Stimulated activated CD4-positive, alpha-beta T cell treated with anti-CD3 and anti-CD28 coated beads, Interleukin-12 subunit alpha, Interleukin-12 subunit beta, amount 100 ng/mL, for 48 hours (primary cell): ENCODE measurements at regions not wholly inside any gene's neighbourhood (a gene's known extent, or its start where the extent isn't known, plus 50 kb on each side); places are given as distances from the start of the nearest gene placed in this dataset.
"Not testable (repeated sequence)": the region's sequence is repeated elsewhere in the genome, so short reads cannot be mapped to it uniquely, and the experiment has no call there.

ENCODE experiments used
- DNase-seq, 3 donors: peaks; one replicate each; pipeline ENCODE4 v3.0.0-alpha.2; 2020; ENCODE audit warnings: low read depth in 2 of 3, low spot score in 1 of 3

DNA sequence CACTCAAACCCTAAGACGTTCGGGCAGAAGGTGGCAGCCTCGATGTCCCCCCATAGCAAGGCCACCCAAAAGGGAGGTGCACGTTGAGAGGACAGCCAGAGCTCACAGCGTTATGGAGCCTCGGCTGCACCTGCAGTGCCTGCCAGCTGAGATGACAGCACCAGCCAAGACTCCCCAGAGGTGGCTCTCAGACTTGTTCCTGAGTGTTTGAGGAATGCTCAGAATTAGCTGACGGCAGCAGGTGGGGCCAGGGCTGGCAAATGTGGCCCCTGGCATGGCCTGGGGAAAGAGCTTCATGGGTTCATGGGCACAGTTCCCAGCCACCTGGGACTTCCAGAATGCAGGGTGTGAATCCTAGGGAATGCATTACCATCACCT, 177.8 kb downstream of the KLF13 start:
- DNase-seq: no peak

DNA sequence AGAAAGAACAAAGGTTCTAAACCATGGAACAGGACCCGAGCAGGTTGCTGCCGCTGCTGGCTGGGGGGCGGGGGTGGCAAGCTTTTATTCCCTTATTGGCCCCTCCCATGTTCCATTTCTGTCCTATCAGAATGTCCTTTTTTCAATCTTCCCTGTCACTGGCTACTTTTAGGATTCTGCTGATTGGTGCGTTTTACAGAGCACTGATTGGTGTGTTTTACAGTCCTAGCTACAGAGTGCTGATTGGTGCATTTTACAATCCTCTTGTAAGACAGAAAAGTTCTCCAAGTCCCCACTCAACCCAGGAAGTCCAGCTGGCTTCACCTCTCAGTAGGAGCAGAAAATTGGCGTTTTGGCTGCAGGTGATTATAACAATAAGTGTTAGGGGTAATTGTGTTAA, 180.9 kb downstream of the KLF13 start:
- DNase-seq: not testable (repeated sequence)

DNA sequence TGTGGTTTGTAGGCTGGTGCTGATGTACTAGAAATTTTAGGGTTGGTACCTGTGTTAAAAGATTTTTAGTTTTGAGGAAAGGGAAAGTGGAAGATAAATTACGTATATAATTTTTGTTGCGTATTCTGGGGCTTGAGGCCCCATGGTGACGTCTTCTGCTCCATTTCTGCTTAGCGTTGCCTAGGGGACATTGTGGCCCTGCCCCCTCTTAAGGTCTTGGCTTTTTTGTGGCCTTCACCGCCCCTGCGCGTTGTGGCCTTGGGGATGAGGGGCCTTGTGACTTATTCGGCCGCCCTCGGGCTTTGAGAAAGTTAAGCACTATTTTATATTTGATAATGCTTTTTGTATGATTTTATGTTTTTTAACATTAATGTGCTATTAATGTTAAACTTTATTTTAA, 182.0 kb downstream of the KLF13 start:
- DNase-seq: no peak

DNA sequence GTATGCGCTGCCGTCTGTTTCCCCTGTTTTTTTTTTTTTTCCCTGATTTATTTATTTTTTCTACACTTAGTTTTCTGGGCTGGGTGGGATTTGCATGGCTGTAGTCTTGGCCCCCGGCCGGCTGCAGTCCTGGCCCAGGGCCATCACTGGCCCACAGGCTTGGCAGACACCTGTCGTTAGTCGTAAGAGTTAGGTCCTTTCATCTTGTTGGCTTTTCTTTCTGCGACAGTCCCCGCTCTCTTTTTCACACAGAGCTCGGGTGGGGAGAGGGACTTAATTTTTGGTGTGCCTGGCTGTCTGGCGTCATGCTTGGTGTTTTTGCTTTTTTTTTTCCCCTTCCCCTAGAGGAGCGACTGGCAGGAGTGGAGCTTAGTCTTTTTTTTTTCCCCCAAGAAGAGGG, 183.4 kb downstream of the KLF13 start:
- DNase-seq: no peak

DNA sequence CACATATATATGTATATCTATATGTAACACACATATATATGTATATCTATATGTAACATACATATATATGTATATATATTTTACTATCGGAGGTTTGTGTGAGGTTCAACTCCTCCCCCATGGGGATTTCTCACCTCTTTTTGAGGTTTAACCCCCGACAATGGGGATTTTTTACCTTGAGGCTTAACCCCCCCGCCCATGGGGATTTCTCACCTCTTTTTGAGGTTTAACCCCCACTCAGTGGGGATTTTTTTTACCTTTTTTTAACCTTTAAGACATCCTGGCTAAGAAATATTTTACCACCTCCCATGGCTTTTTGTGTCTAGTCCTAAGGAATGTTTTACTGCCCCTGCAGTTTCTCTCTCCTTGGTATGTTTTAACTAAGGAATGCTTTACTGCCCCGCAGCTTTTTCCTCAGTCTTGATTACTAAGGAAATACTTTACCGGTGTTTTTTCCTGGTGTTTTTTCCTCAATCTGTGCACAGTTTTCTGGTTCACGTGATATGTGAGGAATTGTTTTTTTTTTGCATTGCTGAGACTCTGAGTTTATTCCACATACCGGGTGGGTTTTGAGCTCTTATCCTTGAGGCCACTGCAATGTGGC, 185.2 kb downstream of the KLF13 start:
- DNase-seq: peak in 2 of 3 donors; percentile 17 to 27

DNA sequence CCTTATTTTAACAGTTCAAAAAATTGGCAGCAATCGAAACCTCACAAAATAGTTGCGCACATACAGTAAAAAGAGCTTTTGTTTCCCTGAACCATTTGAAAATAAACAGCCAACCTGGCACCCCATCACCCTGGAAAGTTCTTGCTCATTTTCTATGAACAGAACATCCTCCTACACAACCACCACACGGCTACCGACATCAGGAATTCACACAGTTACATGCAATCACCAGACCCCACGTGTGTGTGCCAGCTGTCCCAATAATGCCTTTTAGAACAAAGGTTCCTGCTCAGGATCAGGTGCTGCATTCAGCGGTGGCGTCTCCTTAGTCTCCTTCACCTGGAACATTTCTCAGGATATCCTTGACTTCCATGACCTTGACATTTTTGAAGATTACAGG, 186.5 kb downstream of the KLF13 start:
- DNase-seq: no peak

DNA sequence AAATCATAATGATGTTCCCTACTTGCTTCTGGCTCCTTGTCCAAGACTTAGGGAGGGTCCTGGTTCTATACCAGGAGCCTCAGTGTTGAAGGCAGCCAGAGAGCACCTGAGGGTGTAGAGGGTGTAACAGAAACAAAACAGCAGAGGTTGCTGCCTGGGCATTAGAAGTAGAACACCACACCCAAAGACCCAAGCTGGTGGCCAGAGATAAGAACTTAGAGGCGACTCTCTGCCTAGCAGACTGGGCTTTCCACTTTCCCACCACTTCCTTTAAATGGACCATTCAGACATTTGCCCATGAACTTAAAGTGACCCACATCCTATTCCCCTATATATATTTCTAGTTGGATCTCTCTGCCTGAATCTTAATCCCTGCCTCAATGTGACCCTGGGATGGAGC, 189.8 kb downstream of the KLF13 start:
- DNase-seq: no peak

DNA sequence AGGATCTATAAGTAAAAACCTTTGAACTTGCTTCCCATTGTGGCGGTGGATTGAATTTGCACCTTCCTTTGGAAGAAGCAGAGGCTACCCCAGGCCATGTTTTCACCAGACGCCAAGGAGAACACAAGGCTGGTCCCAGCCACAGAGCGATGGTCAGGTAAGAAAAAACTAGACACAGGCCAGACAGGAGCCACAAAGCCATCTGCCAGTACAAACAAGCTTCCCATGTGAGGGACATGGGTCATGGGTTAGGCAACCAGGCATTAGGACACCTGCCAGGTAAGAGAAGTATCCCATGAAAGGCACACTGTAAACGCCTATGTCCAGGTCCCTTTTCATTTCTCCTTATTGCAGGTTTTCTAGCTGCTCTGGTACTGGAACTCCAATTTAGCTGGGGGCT, 190.2 kb downstream of the KLF13 start:
- DNase-seq: no peak

DNA sequence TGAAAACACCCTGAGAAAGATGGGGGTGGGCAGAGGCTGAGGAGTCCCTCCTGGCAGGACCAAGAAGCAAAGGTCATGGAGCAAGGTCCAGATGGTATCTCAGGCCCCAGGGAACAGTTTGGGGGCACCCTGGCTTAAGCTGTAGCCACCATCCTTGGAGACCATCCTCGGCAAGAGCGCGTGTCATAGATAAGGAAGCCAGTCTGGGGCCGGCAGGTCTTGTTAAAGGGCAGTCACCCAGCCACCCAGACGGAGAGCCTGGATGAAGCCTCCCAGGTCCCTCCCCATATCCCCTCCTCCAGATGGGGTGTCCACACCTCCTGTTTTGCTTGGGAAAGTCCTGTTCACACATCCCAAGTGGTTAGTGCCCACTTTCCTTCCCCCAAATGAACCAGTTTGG, 191.1 kb downstream of the KLF13 start:
- DNase-seq: no peak

DNA sequence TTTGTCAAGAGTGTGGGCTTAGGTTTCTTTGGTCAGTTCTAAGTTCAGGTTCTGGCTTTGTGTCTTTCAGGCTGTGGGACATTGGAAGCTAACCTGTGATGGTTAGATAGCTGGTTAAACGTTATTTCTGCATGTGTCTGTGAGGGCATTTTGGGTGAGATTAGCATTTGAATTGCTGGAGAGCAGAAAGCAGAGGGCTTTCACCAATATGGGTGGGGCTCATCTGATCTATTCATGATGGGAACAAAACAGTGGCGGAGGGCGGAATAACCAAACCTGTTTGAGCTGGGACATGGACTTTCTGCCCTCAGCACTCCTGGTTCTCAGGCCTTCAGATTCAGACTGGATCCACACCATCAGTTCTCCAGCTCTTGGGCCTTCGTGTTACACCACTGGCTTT, 195.4 kb downstream of the KLF13 start:
- no peak for DNase-seq

DNA sequence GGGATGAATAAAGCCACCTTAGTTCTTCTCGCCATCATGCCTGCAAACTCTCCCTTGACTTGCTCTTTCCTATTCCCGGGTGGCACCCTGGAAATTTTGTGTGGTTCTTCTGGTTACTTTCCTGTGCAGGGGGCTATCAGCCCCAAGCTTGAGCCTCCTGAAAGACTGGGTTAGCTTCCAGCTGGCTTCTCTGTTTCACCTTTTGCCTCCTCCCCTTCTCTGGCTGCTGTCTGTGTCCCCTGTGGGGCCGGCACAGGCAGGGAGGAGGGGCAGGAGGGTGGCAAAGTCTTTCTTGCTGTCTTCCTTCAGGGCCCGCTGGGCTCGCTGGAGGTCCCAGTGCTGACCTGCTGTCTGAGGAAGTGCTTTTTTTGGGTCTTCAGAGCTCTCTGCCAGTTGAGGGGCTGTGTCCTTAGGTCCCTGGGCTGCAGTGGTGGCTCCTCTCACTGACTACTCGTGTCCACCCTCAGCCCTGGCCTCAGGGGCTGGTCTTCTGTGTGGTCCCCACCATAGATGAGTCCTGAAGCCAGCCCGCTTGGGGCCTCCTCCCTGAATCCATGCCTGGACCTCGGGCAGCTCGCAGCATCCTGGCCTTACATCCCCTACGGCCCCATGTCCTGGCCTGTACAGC, 196.5 kb downstream of the KLF13 start:
- DNase-seq: no peak

DNA sequence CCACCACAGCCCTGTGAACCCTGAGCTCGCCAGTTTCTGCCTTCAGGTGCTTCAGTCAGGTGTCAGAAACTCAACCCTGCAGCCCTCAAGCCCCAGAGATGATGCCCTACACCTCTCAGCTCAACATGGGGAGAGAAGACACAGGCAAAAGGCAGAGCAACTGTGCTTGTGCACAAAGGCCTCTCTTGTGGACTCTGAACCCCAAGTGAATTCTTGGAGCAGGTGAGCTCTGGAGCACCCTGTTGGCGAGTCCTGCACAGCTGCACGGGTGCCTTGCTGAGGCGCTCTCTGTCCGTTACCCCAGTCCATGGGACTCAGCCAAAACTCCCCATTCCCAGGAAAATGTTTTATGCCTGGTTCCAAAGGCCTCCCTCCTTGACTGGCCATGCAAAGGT, 197.0 kb downstream of the KLF13 start:
- DNase-seq: no peak

DNA sequence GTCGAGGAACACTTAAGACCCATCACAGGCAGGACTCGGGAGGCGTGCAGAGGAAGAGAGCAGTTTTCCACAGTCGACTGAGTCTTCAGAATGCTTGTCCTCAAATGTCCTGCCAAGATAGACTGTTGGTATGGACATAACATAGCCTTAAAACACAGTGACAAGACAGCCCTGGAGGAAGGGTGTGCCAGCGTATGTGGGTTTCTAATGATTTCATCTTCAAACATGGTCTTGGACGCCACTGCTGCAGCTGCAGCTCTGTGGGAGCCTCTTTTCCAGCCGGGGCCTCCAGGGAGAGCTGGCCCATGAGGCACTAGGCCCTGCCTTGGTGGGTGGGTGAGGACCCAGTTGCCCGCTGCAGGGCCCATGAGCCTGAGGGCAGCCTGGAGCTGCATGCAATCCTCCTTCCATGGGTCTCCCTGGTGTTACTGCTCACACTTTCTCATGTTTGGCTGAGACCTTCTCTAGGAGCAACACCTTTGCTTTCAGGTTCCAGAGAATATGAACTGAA, 198.6 kb downstream of the KLF13 start:
- DNase-seq: no peak

DNA sequence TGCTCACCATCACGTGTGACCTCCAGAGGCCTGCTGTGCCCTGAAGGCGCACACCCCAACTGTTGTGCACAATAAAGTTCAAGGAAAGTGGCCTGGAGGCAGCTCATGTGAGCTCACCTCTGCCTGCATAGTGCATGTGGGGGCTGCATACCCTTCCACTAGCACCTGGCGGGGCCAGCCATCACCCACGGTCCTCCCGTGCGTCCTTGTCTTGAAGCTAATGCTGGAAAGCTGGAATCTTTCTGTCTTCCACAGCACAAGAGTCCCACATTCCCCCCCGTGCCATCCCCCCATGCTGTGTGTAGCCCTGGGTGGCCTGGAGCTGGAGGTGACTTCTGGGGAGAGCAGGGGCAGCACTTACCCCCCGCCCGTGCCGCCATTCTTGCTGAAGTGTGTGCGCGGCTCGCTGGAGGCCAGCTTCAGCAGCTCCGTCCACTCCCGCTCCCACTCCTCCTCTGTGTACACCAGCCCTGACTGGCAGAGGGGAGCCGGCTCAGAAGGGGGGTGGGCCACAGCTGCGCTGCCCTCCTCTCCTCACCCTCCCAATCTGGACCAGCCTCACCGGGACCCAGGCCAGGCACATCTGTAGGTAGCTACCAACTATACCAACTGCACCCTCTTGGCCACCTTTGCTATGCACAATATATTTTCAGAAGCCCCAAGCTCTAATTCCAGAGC, 199.5 kb downstream of the KLF13 start:
- no peak for DNase-seq

DNA sequence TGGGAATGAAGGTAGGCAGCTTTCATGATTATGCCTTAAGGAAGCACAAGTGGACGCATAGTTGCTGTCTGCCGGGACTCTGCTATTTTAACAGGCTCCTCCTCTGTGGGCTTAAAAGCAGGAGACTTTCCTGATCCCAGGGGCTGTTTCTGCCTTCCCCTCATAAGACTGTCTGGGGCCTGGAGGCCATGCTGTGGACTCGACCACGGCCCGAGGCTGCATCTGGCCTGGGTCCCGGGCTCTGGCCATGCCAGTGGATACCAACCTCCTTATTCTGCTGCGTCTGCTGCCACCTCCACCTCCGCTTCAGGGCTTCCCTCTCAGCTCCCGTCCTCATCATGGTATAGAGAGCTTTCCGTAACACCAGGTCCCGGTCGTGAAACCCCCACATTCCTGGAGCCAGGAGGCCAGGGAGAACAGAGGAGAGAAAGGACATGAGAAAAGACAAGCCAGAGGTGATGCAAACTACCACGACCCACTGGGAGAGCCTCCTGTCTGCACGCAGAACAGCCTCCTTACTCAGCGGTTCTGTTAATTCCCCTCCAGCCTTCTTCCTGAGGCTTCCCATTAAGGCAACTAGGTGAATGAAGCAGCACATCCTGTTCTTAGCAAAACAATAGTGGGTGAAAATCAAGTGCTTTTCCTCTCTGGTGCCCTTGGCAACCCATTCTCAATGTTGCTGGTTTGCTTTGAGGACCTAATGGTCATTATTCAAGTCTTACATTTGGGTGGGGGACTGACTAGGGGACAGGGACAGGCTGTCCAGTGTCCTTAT, 200.5 kb downstream of the KLF13 start:
- DNase-seq: no peak

DNA sequence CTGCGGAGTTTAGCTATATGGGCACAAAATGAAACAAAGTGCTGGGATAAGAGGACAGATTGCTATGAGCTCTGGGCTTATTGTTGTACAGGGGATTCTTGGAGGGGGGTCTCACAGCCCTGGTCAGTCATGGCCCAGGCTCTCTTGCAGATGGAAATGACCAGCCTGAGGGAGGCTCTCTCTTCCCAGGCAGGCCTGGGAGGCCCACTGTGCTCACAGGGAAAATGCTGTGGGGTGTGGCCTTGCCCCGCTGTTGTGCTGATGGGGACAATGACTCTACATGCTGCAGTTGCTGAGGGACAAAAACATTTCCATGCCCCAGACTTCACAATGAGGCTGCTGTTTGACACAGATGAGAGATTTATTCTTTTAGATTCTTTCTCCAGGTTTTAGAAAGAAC, 202.2 kb downstream of the KLF13 start:
- DNase-seq: no peak

DNA sequence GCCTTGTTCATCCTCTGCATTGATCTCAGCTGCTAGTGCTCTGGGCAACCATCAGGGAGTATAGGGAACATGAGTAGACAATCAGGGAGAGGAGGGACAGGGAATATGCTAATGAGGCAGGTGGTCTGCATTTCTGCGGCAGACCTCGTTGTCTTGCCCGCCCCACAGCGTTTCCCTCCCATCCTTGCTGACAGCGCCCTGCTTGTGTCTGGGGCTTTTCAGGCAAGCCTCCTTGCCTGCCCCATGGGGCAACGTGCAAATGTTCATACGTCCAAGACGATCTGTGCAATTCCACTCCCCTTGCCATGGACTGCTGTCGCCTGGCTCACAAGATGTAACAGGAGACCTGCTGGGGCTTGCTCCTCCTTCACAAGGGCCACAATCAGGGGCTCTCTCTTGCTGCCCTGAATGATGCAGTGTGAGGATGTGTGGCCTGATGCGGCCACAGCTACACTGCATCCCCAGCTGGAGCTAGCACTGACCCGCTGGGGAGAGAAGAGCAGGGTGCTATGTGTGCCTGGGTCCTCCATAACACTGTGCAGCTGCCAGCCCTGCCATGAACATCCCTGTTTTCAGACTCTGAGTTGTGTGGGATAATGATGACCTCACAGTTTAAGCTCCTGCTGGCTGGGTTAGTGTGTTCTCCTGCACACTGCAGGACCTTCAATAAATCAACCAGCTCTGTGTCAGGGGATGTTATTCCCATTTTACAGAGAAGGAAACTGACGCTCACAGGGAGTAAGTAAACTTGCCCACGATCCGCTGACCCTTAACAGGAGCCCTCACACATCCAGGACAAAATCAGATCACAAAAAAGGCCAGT, 211.3 kb downstream of the KLF13 start:
- no peak for DNase-seq

DNA sequence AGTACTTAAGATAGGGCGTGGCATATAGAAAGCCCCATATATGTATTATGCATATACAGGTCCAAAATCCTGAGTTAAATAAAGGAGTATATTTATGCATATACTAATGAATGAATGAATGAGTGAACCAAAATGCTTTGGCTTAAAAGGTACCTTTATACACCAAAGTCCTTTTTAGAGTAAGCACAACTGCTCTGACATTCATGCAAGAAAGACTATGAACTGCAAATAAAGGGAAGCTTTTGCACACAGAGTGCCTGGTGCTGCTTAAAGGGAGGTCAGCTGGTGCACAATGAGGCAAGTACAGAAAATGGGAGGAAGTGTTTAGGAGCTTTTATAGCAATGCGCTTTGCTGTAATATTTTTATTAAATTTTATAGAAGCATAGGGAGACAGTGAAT, 214.0 kb downstream of the KLF13 start:
- no peak for DNase-seq

DNA sequence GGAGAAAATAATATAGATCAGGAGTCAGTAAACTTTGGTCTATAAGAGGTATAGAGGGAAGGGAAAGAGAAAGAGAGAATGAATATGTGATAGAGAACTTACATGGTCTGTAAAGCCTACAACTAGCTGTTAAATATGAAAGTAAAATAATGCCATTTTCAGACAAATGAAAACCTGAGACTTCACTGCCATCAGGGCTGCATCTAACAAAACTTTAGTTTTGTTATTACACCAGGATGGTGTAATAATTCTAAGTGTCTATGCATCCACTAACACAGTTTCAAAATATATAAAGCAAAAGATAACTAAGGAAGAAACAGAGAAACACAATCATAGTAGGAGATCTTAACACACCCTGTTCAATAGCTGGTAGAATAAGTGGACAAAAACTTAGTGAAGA, 217.7 kb downstream of the KLF13 start:
- no peak for DNase-seq

DNA sequence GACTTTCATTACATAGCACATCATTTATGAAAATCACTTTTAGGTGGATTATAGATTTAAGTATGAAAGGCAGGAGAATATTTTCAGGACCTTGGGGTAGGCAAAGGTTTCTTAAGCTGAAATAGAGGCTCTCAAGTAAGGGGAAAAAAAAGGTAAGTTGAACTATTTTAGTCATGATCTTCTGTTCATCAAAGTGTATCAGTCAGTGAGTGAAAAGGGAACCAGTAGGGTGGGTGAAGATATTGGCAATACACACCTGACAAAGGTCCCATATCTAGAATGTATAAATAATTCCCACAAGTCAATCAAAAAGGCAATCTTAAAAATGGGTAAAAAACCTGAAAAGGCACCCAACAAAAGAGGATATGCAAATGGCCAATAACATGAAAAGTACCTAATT, 218.6 kb downstream of the KLF13 start:
- no peak for DNase-seq
